Prostate gland (tissue), 2 donors: ENCODE measurements at regions not wholly inside any gene's neighbourhood (a gene's known extent, or its start where the extent isn't known, plus 50 kb on each side); places are given as distances from the start of the nearest gene placed in this dataset.

Source experiments
- POLR2A ChIP-seq: fragments of 450-650 bp; IDR thresholded peaks from one replicate; pipeline ENCODE4 v1.6.1; 2016; ENCODE audit warnings: antibody characterized with exemption, mild to moderate bottlenecking
- POLR2AphosphoS5 ChIP-seq: sonication (generic); formaldehyde crosslinking; IDR thresholded peaks from one replicate; pipeline ENCODE4 v1.6.1; 2017; ENCODE audit warnings: antibody characterized with exemption
- TF ChIP-seq, protein P1 (sequence below), 4 experiments: fragments of 200-600 bp in 2 of 4; fragments of 450-650 bp in 2 of 4; sonication (generic) in 2 of 4; IDR thresholded peaks; 1 replicate in 3 of 4; 2 replicates in 1 of 4; pipeline ENCODE4 v1.5.1; 2016 to 2019; ENCODE audit warnings: antibody characterized with exemption in 4 of 4, mild to moderate bottlenecking in 2 of 4, moderate library complexity in 2 of 4

DNA sequence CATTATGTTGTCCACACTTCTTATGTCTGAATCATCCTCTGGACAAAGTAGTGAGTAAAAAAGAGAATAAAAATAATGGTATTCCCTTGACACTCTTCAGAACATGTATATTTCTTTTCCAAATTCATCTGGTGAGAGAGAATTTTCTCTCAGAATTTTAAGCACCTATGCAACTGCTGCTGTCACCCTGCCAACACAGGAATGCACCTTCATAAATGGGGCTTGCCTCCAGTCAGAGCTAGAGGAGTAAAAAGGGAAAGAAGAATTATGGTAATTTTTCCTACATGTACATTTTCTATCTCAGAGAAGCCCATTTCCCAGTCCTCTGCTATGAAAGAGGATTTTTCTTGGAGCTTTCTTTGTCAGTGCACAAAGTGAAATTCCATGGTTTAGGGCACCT, 92.2 kb upstream of the ALCAM start:
- TF ChIP-seq, protein P1, sequence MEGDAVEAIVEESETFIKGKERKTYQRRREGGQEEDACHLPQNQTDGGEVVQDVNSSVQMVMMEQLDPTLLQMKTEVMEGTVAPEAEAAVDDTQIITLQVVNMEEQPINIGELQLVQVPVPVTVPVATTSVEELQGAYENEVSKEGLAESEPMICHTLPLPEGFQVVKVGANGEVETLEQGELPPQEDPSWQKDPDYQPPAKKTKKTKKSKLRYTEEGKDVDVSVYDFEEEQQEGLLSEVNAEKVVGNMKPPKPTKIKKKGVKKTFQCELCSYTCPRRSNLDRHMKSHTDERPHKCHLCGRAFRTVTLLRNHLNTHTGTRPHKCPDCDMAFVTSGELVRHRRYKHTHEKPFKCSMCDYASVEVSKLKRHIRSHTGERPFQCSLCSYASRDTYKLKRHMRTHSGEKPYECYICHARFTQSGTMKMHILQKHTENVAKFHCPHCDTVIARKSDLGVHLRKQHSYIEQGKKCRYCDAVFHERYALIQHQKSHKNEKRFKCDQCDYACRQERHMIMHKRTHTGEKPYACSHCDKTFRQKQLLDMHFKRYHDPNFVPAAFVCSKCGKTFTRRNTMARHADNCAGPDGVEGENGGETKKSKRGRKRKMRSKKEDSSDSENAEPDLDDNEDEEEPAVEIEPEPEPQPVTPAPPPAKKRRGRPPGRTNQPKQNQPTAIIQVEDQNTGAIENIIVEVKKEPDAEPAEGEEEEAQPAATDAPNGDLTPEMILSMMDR (IDR thresholded peaks at IDR 0.05) = no peak
- TF ChIP-seq POLR2AphosphoS5 = no peak
- TF ChIP-seq POLR2A = no peak
